GM12878 (cell line): ENCODE measurements at regions not wholly inside any gene's neighbourhood (a gene's known extent, or its start where the extent isn't known, plus 50 kb on each side); places are given as distances from the start of the nearest gene placed in this dataset.

Source experiments
- ATAC-seq: fragments of 200-7000 bp; cut with Tn5 transposase; 3 replicates; pipeline ENCODE4 v1.9.1; 2020; ENCODE audit warnings: mild to moderate bottlenecking, moderate library complexity
- BruUV-seq: library from RNA; stranded (reverse); fragments of 400-500 nt; replicated peaks from 2 replicates; lab custom pipeline; 2021; lab: Mats Ljungman, UMichigan
- CTCF ChIA-PET: fragments of 300-600 bp; sonication (Branson Sonifier 250); formaldehyde crosslinking; extraction: SDS; loops from one replicate; lab custom pipeline; 2021; ENCODE audit warnings: inconsistent platforms; lab: Yijun Ruan, JAX
- POLR2A ChIA-PET: fragments of 350-600 bp; formaldehyde crosslinking; extraction: SDS; loops from one replicate; lab custom pipeline; 2021; ENCODE audit warnings: inconsistent platforms; lab: Charles Lee
- RAD21 ChIA-PET: fragments of 300-600 bp; sonication (Branson Sonifier 250); formaldehyde crosslinking; loops from one replicate; lab custom pipeline; 2023; ENCODE audit warnings: antibody characterized with exemption; ENCODE audit not compliant: unreplicated experiment; lab: Charles Lee
- SMC1A ChIA-PET: fragments of 300-600 bp; sonication (Branson Sonifier 250); formaldehyde crosslinking; loops from one replicate; lab custom pipeline; 2023; ENCODE audit not compliant: unreplicated experiment, uncharacterized antibody; lab: Charles Lee
- DNase-seq: peaks from one replicate; pipeline ENCODE4 v3.0.0-alpha.2; 2011; ENCODE audit warnings: low read depth, low spot score
- FAIRE-seq: peaks from 3 replicates; lab custom pipeline; 2011; peaks lifted over from hg19 to GRCh38; lab: Jason Lieb, UNC
- H2AFZ ChIP-seq: 2 replicates; pipeline ENCODE4 v1.6.0; 2011; ENCODE audit warnings: low read depth, low read length, control low read depth; ENCODE audit not compliant: control insufficient read depth
- H3K27ac ChIP-seq: 2 replicates; pipeline ENCODE4 v1.5.1; 2011; ENCODE audit warnings: control low read depth; ENCODE audit not compliant: control insufficient read depth, insufficient read depth
- H3K27me3 ChIP-seq, 2 experiments: replicated peaks in 1 of 2; 2 replicates each; pipeline versions ENCODE4 v1.6.0 to v1.6.1; 2011; ENCODE audit warnings: low read length in 1 of 2; ENCODE audit not compliant: control insufficient read depth in 2 of 2, insufficient read depth in 2 of 2
- H3K36me3 ChIP-seq, 2 experiments: 2 replicates each; pipeline ENCODE4 v1.5.1; 2011; ENCODE audit warnings: low read length in 1 of 2; ENCODE audit not compliant: control insufficient read depth in 2 of 2, insufficient read depth in 2 of 2
- H3K4me1 ChIP-seq: 2 replicates; pipeline ENCODE4 v1.6.1; 2011; ENCODE audit warnings: mild to moderate bottlenecking, low read length, moderate library complexity, mixed read lengths; ENCODE audit not compliant: control insufficient read depth, insufficient read depth
- H3K4me2 ChIP-seq: 2 replicates; pipeline ENCODE4 v1.6.0; 2011; ENCODE audit warnings: control low read depth; ENCODE audit not compliant: control insufficient read depth, insufficient read depth
- H3K4me3 ChIP-seq: fragments of 200-600 bp; sonication (generic); 2 replicates; pipeline ENCODE4 v1.5.1; 2016
- H3K79me2 ChIP-seq: 2 replicates; pipeline ENCODE4 v1.6.0; 2011; ENCODE audit warnings: low read length; ENCODE audit not compliant: control insufficient read depth, insufficient read depth
- H3K9ac ChIP-seq: 2 replicates; pipeline ENCODE4 v1.8.0; 2011; ENCODE audit warnings: low read length, control low read depth, mixed read lengths; ENCODE audit not compliant: control insufficient read depth, insufficient read depth
- H3K9me3 ChIP-seq: replicated peaks from 3 replicates; pipeline ENCODE4 v1.5.1; 2011; ENCODE audit warnings: mild to moderate bottlenecking, low read length; ENCODE audit not compliant: control insufficient read depth, insufficient read depth
- H4K20me1 ChIP-seq: 2 replicates; pipeline ENCODE4 v1.6.0; 2011; ENCODE audit not compliant: control insufficient read depth, insufficient read depth
- POLR2AphosphoS2 ChIP-seq: IDR thresholded peaks from 2 replicates; pipeline ENCODE4 v1.6.1; 2011; ENCODE audit warnings: low read depth, mild to moderate bottlenecking, low read length, improper control_type of control experiment, moderate library complexity
- WGBS: methylation state at CpG from one replicate; pipeline ENCODE4 v1.1.6; 2016; ENCODE audit warnings: low lambda C conversion rate; ENCODE audit not compliant: insufficient replicate concordance, insufficient coverage; ENCODE audit errors: missing lambda C conversion rate; 5-methylcytosine and 5-hydroxymethylcytosine counted together
- in situ Hi-C: fragments of 300-500 bp; cut with MboI; formaldehyde crosslinking; loops from 9 replicates; pipeline ENCODE4 v1.14.3; 2018; ENCODE audit warnings: mixed read lengths
- intact Hi-C: fragments of 100-400 bp; cut with micrococcal nuclease; formaldehyde crosslinking; loops from one replicate; pipeline ENCODE4 v1.14.2; 2022; ENCODE audit not compliant: unreplicated experiment

- Histone ChIP-seq H3K4me2 (no peak overlapping the region), H3K27me3 (no peaks in the 10 kb centered on the region), H3K4me3 (no peak overlapping the region), H3K36me3 (no peaks in the 10 kb centered on the region), H3K27ac (no peak overlapping the region), H3K9me3 (peaks cover 2% of the 10 kb centered on the region; the same call in 2 of the 3 replicates), H3K79me2 (no peaks in the 10 kb centered on the region), H4K20me1 (no peaks in the 10 kb centered on the region), H3K9ac (no peak overlapping the region), H3K4me1 (no peaks in the 10 kb centered on the region), H2AFZ (no peak overlapping the region)
- WGBS: 33% methylated on average over 1 of the region's 1 CpG
- intact Hi-C loops: no loop called here
- in situ Hi-C loops: no loop called here
- ChIA-PET POLR2A (no interaction called here), RAD21 (no interaction called here), SMC1A (no interaction called here), CTCF (no interaction called here)
- FAIRE-seq (no peak), DNase-seq (no peak), ATAC-seq (no peak)
- TF ChIP-seq POLR2AphosphoS2: no peak
- no TSS peak for BruUV-seq
Observed at GRCh38 chr12:108389544-108389943, 50.4 kb upstream of the CMKLR1 start.
